ENCODE measurements at regions not wholly inside any gene's neighbourhood (a gene's known extent, or its start where the extent isn't known, plus 50 kb on each side); places are given as distances from the start of the nearest gene placed in this dataset.
"Not testable (repeated sequence)": the region's sequence is repeated elsewhere in the genome, so short reads cannot be mapped to it uniquely, and the experiment has no call there.

DNA sequence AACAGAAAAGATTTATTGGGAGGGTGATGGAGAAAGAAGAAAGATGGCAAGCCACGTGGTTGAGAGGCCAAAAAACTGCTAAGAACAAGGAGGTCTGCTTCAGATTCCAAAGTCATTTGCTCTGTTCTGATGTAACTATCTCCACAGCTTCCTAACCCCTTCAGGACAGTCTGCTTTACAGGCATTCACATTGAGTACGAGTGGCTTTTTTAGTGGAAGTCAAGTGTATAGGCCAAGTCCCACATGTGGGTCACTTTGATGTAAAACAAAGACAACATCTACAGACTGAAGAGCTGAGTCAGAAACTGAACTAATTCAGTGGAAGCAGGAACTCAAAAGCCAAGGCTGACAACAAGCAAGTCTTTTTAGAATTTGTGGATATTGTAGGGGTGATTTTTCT is 128.7 kb upstream of the F3 start:
- peaks cover 0 to 8% of the 10 kb centered on the region in 2 donors for H3K9me3 Mint-ChIP-seq
- peaks cover 0 to 5% of the 10 kb centered on the region in 2 donors for H3K36me3 Mint-ChIP-seq
- ATAC-seq (no peak), DNase-seq (ENCODE audit: low spot score in 2 of 2) (no peak)
- no peak overlapping the region for H3K27ac Mint-ChIP-seq

DNA sequence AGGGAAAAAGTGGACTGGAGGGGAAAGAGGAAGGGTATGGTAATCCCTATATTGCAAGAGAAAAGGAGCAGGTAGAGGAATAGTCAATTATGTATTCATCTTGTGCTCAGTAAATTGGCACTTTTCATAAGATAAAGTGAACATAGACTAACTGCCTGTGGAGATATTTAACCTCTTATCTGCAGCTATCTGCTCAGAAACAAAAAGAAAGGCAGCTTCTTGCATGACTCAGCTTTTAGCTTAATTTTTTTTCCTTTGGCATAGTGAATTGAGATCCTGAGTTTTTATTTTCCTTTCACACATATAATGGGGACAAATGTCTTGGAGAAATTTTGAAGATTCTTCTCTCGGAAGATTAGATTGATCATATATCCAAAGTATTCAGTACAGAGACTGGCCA is 127.6 kb upstream of the F3 start:
- no peak for ATAC-seq
- Mint-ChIP-seq H3K27ac (no peak overlapping the region), H3K36me3 (peaks cover 0 to 5% of the 10 kb centered on the region in 2 donors), H3K9me3 (peaks cover 0 to 3% of the 10 kb centered on the region in 2 donors)
- DNase-seq (ENCODE audit: low spot score in 2 of 2), result no peak

DNA sequence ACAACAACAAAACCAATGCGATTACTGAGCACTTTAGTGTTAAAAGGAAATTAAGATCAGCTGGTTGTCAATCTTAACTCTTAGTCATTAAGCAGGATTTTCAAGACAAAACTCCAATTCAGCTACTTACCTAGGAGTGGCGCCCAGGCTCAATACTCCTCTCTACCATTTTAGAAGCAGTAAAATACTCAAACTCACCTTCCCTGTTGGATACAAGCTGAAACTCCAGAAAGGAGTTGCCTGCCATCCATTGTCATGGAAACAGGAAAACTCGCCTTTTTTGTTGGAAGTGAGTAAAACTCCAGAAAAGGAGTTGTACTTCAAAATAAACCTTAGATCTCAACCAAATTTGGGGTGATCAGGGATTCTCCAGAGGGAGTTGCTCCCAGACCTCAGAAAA is 127.0 kb upstream of the F3 start:
- H3K27ac Mint-ChIP-seq, result peak overlapping the region in 1 of 2 donors; percentile 17
- ATAC-seq (no peak), DNase-seq (ENCODE audit: low spot score in 2 of 2) (no peak)
- peaks cover 0 to 3% of the 10 kb centered on the region in 2 donors for H3K9me3 Mint-ChIP-seq
- peaks cover 0 to 5% of the 10 kb centered on the region in 2 donors for H3K36me3 Mint-ChIP-seq

DNA sequence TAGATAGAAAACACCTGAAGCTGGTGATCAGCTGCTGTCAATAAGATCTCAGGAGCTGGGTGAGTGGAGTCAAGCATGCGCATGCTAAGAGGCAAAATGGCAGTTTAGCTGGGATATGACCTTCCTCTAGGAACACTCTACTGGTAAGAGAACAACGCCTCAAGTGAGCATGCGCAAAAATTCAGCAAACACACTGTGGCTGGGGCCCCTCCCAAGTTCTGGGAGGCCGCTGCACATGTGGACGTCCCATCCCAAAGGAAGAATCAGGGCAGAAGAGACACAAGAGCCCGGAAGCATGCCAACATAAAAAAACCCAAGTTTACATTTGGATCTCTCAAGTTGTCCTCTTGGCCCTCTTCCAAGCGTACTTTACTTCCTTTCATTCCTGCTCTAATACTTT is 126.3 kb upstream of the F3 start:
- peaks cover 0 to 5% of the 10 kb centered on the region in 2 donors for H3K36me3 Mint-ChIP-seq
- no peak overlapping the region for H3K27ac Mint-ChIP-seq
- peaks cover 0 to 3% of the 10 kb centered on the region in 2 donors for H3K9me3 Mint-ChIP-seq
- DNase-seq (ENCODE audit: low spot score in 2 of 2), result no peak
- no peak for ATAC-seq

DNA sequence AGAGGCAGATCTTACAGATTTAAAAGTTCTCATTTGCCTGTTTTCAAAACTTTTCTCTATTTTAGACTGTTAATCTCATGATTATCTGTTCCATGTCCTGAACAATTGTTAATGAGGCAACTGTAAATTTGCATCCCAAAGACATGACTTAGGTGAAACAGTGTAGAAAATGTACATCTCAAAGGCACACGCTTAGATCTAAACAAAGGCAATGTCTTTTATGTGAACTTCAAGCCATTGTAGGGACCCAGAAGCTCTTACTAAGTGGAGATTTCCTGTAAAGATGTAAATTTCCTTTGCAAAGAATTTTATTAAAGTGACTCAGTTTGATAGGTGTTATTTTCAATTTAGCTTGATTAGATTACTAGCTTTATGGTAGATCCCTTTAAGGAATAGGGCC is 125.2 kb upstream of the F3 start:
- Mint-ChIP-seq H3K9me3 (peaks cover 0 to 3% of the 10 kb centered on the region in 2 donors), H3K27ac (no peak overlapping the region), H3K36me3 (peaks cover 0 to 5% of the 10 kb centered on the region in 2 donors)
- no peak for DNase-seq (ENCODE audit: low spot score in 2 of 2)
- no peak for ATAC-seq

DNA sequence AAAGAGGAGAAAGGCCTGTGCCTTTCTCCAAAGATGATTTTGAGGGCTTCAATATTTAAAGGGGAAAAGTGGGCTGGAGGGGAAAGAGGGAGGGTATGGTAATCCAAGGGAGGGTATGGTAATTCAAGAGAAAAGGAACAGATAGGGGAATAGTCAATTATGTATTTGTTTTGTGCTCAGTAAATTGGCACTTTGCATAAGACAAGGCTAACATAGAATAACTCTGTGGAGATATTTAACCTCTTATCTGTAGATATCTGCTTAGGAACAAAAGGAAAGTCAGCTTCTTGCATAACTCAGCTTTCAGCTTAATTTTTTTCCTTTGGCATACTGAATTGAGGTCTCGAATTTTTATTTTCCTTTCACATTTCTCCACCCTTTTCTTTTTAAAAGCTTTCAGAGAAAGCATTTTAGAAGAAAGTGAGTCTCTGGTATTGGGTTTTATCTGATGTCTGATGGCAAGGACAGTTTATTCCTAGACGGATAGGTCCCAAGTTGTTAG is 119.9 kb upstream of the F3 start:
- Mint-ChIP-seq H3K27ac (no peak overlapping the region), H3K36me3 (no peaks in the 10 kb centered on the region), H3K9me3 (no peaks in the 10 kb centered on the region)
- DNase-seq (ENCODE audit: low spot score in 2 of 2), result no peak
- no peak for ATAC-seq

DNA sequence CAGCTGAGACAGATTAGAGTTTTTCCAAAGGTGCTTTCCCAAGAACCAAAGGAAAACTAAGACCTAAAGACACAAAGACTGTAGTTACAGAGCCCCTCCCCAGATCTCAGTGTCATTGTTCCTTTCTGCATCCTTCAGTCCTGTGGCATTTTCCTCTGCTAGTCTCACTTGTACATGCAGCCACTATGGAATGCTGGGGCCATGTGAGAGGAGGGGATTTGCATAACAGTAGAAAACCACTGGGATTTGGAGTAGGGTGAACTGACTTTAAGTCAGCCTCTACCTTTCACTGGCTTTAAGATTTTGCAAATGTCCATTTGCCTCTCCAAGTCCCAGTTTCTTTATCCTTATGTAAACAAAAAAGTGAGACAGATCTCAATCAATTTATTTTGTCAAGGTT is 119.4 kb upstream of the F3 start:
- H3K9me3 Mint-ChIP-seq, result no peaks in the 10 kb centered on the region
- no peaks in the 10 kb centered on the region for H3K36me3 Mint-ChIP-seq
- no peak overlapping the region for H3K27ac Mint-ChIP-seq
- DNase-seq (ENCODE audit: low spot score in 2 of 2) (no peak), ATAC-seq (no peak)

DNA sequence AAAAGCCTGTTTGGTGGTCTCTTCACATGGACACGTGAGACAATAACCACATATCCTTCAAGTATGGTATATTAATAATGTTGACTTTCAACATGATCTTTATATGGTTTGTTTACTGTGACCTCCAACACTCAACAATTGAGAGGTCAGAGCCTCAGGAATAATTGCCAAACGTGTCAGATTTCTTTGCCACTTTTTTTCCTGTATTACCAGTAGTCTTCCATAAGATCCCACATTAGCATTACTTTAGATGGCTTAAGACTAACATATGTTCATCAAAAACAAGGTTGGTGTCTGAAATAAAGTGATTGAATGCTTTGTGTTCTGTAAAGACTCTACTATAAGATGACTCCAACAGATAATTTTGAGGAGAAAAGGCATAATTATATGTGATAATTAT is 118.7 kb upstream of the F3 start:
- no peaks in the 10 kb centered on the region for H3K9me3 Mint-ChIP-seq
- DNase-seq (ENCODE audit: low spot score in 2 of 2) (no peak), ATAC-seq (no peak)
- no peaks in the 10 kb centered on the region for H3K36me3 Mint-ChIP-seq
- H3K27ac Mint-ChIP-seq, result no peak overlapping the region

DNA sequence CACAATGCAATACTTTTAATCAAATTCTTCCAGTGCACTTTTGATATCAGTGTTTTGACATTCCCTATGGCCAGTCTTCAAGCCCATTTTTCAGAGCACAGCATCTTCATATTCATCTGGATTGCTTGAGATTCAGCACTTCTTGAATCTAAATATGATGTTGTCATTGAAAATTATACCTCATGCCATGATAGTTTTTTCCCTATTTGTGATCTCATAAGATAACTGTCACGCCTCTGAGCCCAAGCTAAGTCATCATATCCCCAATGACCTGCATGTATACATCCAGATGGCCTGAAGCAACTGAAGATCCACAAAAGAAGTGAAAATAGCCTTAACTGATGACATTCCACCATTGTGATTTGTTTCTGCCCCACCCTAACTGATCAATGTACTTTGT is 117.6 kb upstream of the F3 start:
- H3K27ac Mint-ChIP-seq; DNase-seq (ENCODE audit: low spot score in 2 of 2); H3K9me3 Mint-ChIP-seq; H3K36me3 Mint-ChIP-seq; ATAC-seq: not testable (repeated sequence)

DNA sequence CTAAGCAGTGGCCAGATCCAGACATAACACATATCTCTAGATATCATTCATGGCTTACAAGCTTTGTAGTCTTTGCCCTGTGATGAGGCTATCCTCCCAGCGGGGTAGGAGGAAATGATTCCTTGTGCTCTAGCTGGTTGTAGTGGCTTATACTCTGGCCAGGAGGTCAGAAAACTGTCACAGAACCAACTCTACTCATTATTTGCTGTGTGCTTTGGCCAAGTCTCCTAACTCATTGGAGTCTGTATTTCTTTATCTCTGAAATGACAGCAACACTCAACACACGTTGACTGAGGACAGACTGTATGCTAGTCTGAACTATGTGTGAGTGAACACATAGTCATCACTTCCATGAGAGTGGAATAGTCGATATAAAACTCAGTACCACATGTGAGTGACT is 116.7 kb upstream of the F3 start:
- no peak for ATAC-seq
- no peak overlapping the region for H3K27ac Mint-ChIP-seq
- no peak for DNase-seq (ENCODE audit: low spot score in 2 of 2)
- no peaks in the 10 kb centered on the region for H3K9me3 Mint-ChIP-seq
- no peaks in the 10 kb centered on the region for H3K36me3 Mint-ChIP-seq

DNA sequence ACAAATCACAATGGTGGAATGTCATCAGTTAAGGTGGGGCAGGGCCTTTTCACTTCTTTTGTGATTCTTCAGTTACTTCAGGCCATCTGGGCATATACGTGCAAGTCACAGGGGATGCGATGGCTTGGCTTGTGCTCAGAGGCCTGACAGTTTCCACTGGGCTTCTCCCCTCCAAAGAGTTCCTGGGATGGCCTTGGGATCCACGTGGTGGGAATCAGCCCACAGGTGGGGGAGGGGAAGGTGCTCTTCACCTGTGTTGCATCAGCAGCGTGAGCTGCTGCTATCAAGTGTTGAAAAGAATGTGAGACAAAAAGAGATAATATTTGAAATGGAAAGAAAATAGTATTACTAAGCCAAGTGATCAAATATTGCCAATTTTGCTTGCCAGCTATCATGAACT is 116.2 kb upstream of the F3 start:
- not testable (repeated sequence) for H3K36me3 Mint-ChIP-seq; H3K9me3 Mint-ChIP-seq; H3K27ac Mint-ChIP-seq; DNase-seq (ENCODE audit: low spot score in 2 of 2); ATAC-seq

DNA sequence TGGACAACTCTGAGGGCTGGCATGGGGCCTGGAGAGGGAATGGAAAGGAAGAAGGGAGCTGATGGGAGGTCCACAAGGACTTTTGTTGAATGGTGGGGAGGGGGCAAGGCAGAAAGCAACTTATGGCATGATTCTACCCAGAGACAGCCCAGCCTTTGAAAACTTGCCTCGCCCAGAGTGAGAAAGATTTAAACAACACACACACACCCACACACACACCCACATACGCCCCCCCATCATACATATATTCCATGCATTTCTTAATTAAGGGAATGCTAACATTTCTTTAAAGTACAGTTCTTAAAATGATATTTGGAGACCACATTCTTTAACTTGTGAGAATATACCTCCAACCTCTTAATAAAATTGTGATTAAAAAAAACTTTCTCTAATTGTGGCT is 115.4 kb upstream of the F3 start:
- Mint-ChIP-seq H3K27ac (no peak overlapping the region), H3K9me3 (no peaks in the 10 kb centered on the region), H3K36me3 (no peaks in the 10 kb centered on the region)
- no peak for ATAC-seq
- no peak for DNase-seq (ENCODE audit: low spot score in 2 of 2)

DNA sequence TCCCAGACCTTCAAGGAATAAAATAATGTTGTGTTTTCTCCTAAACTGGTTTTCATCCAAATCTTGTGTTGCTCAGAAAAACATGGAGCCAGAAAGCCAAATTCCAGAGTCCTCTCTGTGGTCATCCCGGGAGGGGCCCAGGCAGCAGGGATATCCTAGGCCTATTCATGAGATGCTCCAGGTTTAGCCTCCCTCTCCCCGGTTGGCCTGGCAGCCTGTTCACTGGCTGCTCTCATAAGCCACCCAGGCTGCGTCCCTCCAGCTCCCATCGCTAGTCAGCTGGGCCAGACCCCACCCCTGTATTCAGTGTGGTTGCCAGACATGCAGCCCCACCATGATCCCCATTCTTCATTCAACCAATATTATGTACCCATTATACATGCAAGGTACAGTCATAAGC is 113.4 kb upstream of the F3 start:
- Mint-ChIP-seq H3K36me3 (no peaks in the 10 kb centered on the region), H3K27ac (no peak overlapping the region), H3K9me3 (no peaks in the 10 kb centered on the region)
- ATAC-seq (no peak), DNase-seq (ENCODE audit: low spot score in 2 of 2) (no peak)

DNA sequence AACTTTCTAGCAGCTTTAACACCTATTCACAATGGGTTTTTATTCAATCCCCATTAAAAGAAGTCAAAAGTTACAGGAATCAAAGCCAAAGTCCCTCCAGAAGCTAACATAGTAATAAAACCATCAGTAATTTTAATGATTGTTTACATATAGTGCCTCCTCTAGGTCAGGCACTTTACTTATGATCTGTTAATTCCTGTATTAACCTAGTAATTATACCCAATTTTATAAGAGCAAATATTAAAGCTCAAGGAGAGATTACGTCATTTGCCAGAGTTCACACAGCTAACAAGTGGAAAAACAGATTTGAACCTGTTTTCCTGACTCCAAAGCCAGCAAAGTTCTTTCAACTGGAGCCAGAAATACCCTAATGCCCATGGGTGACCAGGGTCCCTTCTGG is 112.9 kb upstream of the F3 start:
- Mint-ChIP-seq H3K9me3 (no peaks in the 10 kb centered on the region), H3K36me3 (no peaks in the 10 kb centered on the region), H3K27ac (no peak overlapping the region)
- ATAC-seq, result no peak
- DNase-seq (ENCODE audit: low spot score in 2 of 2), result no peak

DNA sequence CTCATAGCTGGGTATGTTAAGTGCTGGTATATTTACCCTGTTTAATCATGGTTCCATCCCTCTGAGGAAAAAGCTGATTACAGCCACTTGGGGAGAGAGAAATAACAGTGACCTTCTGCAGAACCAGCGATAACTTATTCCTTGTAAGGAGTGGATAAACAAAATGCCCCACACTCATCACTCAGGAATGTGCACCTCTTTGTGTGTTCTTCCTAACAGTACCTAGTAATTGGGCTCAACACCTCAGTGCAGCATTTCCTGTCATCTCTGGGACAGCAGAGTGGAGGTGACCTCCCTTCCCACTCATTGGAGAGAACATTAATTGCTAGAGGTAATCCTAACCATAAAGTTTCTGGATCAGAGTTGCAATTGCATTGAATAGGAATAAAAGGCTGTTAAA is 112.5 kb upstream of the F3 start:
- H3K27ac Mint-ChIP-seq, result no peak overlapping the region
- DNase-seq (ENCODE audit: low spot score in 2 of 2) (no peak), ATAC-seq (no peak)
- no peaks in the 10 kb centered on the region for H3K36me3 Mint-ChIP-seq
- no peaks in the 10 kb centered on the region for H3K9me3 Mint-ChIP-seq

DNA sequence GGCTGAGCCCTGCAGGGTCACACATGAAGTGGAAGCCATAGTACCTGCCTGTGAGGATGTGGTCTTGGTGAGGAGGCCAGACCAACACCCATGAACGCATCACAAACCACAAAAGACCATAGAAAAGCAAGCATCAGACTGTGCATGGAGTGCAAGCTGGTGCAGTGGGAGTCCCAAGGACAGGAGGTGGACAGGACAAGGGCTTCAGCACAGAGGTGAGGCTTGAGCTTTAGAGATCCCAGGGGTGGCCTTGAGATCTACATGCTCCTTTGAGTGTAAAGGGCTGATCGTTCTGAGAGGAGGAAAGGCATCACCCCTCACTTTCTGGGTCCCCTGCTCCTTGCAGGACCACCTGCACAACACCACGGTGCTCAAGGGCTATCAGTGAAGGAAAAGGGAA is 111.9 kb upstream of the F3 start:
- no peaks in the 10 kb centered on the region for H3K36me3 Mint-ChIP-seq
- ATAC-seq (no peak), DNase-seq (ENCODE audit: low spot score in 2 of 2) (no peak)
- H3K27ac Mint-ChIP-seq, result no peak overlapping the region
- no peaks in the 10 kb centered on the region for H3K9me3 Mint-ChIP-seq

DNA sequence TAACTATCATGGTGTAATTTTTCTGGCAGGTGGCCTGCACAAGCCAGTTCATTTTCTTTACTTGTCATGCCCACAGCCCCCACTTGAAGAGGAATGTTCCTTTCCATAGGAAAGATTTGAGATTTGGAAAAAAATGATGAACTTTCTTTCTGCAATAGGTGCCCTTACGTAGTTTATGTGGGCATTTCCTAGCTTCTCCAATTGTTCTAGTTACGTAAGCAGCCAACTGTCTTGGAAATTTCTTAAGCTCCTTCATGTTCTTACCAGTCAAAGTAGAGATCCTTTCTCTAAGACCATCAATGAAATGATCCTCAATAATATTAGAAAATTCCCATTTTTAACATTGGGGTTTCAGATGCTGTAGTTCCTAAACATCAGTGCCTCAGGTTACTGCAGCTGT is 109.5 kb upstream of the F3 start:
- no peak overlapping the region for H3K27ac Mint-ChIP-seq
- no peaks in the 10 kb centered on the region for H3K36me3 Mint-ChIP-seq
- H3K9me3 Mint-ChIP-seq, result no peaks in the 10 kb centered on the region
- DNase-seq (ENCODE audit: low spot score in 2 of 2) (no peak), ATAC-seq (no peak)

DNA sequence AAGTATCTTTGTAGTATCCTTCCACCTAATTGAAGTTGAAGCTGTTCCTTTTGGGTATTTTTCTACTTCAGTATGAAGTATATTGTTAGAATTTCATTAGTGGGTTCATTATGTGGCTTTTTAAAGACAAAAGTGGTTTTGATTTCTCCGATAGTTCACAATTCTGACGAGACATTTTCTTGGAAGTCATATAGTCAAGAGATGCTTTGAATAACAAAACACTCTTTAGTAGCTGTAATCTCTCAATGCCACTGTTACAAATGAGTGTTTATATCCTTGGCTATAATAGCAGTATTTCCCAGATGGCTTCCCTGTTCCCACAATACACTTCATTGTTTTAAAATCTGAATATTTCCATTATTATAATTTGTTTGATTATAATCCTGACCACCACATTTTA is 108.7 kb upstream of the F3 start:
- DNase-seq (ENCODE audit: low spot score in 2 of 2) (no peak), ATAC-seq (no peak)
- H3K27ac Mint-ChIP-seq, result no peak overlapping the region
- no peaks in the 10 kb centered on the region for H3K36me3 Mint-ChIP-seq
- no peaks in the 10 kb centered on the region for H3K9me3 Mint-ChIP-seq
